ENCODE measurements at regions not wholly inside any gene's neighbourhood (a gene's known extent, or its start where the extent isn't known, plus 50 kb on each side); places are given as distances from the start of the nearest gene placed in this dataset.

DNA sequence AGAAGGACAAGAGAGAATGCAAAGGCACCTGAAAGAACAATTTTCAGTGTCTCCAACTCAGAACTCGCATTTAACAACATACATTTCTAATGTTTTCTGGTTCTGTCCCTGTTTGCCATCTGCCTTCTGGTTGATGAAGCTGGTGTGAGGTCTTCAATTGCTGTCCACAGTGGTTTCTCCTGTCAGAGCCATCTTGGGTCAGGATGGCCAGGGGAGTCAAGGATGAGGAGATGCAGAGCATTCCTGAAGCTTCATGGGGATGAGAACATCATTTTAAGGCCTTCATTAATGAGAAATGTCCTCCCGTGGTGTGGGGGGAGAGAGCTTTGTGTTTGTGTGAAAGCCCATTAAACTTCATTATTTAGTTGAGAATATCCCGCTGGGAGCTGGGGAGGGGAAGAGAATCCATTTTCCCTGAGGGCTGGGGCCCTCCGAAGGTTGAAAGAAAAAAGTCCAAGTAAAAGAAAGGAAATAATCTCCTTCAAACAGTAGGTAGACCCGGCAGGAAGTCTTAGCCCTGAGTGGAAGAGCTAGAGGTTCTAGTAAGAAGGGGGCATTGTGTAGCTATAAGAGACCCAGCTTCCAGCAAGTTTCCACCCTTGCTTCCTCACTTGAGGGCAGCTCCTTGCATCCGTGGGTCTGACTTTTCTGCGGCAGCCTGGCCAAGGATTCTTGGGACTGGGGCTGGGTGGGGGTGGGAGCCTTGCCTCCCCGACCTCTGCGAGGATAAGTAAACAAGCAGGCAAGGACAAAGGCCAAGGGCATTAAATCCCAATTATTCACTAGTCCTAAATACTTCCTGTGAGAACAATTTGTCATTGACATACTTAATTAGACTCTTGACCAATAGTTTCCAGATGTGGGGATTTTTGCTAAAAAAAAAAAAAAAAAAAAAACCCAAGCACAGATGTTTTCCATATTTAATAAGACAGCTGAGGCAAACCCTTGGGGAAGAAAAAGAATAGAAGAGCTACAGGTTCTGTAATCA is 119.2 kb downstream of the MSX2 start:
- Histone ChIP-seq H3K9me3 (ENCODE audit: low read length) (no peaks in the 10 kb centered on the region), H4K20me1 (ENCODE audit: insufficient read depth, low read length) (no peaks in the 10 kb centered on the region), H3K27ac (ENCODE audit: low read depth, low read length, poor library complexity, severe bottlenecking) (no peak overlapping the region), H3K4me2 (ENCODE audit: low read length) (no peak overlapping the region), H3K9me2 (ENCODE audit: insufficient read depth, low read length) (no peaks in the 10 kb centered on the region), H2AFZ (ENCODE audit: low read length) (no peak overlapping the region), H3K79me2 (ENCODE audit: insufficient read depth, low read depth, low read length) (no peaks in the 10 kb centered on the region), H3K4me1 (ENCODE audit: insufficient read depth, low read length, poor library complexity, severe bottlenecking) (no peaks in the 10 kb centered on the region), H3K36me3 (ENCODE audit: insufficient read depth, low read length) (no peaks in the 10 kb centered on the region), H3K4me3 (ENCODE audit: low read depth, low read length, poor library complexity, severe bottlenecking) (no peak overlapping the region)
- BruUV-seq (replicated peaks), result no TSS peak
- TF ChIP-seq EZH2phosphoT487 (IDR thresholded peaks at IDR 0.05; ENCODE audit: borderline replicate concordance, low read depth, low read length), result no peak
- TF ChIP-seq, protein P1, sequence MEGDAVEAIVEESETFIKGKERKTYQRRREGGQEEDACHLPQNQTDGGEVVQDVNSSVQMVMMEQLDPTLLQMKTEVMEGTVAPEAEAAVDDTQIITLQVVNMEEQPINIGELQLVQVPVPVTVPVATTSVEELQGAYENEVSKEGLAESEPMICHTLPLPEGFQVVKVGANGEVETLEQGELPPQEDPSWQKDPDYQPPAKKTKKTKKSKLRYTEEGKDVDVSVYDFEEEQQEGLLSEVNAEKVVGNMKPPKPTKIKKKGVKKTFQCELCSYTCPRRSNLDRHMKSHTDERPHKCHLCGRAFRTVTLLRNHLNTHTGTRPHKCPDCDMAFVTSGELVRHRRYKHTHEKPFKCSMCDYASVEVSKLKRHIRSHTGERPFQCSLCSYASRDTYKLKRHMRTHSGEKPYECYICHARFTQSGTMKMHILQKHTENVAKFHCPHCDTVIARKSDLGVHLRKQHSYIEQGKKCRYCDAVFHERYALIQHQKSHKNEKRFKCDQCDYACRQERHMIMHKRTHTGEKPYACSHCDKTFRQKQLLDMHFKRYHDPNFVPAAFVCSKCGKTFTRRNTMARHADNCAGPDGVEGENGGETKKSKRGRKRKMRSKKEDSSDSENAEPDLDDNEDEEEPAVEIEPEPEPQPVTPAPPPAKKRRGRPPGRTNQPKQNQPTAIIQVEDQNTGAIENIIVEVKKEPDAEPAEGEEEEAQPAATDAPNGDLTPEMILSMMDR (conservative IDR thresholded peaks at IDR 0.05; ENCODE audit: low read length), result no peak
- POLR2A ChIA-PET, result interaction anchor here (0.6 to 0.7 kb wide), 2 partner anchors 272 to 335 kb away, joined by 3 to 6 read pairs; no protein-coding TSS in a partner anchor
- CTCF ChIA-PET (ENCODE audit: unreplicated experiment), result no interaction called here
- DNase-seq (ENCODE audit: low spot score), result no peak
- intact Hi-C loops (cut with micrococcal nuclease; ENCODE audit: unreplicated experiment), result no loop called here

DNA sequence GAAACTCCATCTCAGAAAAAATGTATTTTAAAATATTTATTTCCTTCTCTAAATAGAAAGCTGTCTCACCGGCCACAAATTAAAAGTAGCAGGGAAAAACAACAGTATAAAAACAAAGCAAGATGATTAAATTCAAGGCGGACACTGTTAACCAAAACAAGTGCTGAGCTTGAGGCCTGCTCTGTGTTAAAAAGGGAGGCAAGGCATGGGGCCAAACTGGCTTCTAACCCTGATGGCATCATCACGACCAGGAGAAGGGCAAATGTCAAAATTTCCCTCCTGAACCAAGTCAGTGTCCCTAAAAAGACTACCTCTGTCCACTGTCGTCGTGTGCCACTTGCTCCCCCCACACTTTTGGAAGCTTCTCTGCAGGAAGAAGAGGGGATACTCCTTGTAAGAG is 116.1 kb downstream of the MSX2 start:
- POLR2A ChIA-PET, result interaction anchor here (0.6 kb wide), 1 partner anchor 66 kb away, joined by 3 read pairs; no protein-coding TSS in a partner anchor
- no peaks in the 10 kb centered on the region for H3K79me2 ChIP-seq (ENCODE audit: insufficient read depth, low read depth, low read length)
- DNase-seq (ENCODE audit: low spot score), result no peak
- H4K20me1 ChIP-seq (ENCODE audit: insufficient read depth, low read length), result no peaks in the 10 kb centered on the region
- no peaks in the 10 kb centered on the region for H3K4me1 ChIP-seq (ENCODE audit: insufficient read depth, low read length, poor library complexity, severe bottlenecking)
- no peak overlapping the region for H3K4me3 ChIP-seq (ENCODE audit: low read depth, low read length, poor library complexity, severe bottlenecking)
- H2AFZ ChIP-seq (ENCODE audit: low read length), result no peak overlapping the region
- CTCF ChIA-PET (ENCODE audit: unreplicated experiment), result no interaction called here
- TF ChIP-seq, protein P1 (conservative IDR thresholded peaks at IDR 0.05; ENCODE audit: low read length), result no peak
- no peak for TF ChIP-seq EZH2phosphoT487 (IDR thresholded peaks at IDR 0.05; ENCODE audit: borderline replicate concordance, low read depth, low read length)
- no peak overlapping the region for H3K4me2 ChIP-seq (ENCODE audit: low read length)
- no peaks in the 10 kb centered on the region for H3K9me2 ChIP-seq (ENCODE audit: insufficient read depth, low read length)
- no TSS peak for BruUV-seq (replicated peaks)
- H3K27ac ChIP-seq (ENCODE audit: low read depth, low read length, poor library complexity, severe bottlenecking), result no peak overlapping the region
- no peaks in the 10 kb centered on the region for H3K9me3 ChIP-seq (ENCODE audit: low read length)
- no peaks in the 10 kb centered on the region for H3K36me3 ChIP-seq (ENCODE audit: insufficient read depth, low read length)
- intact Hi-C loops (cut with micrococcal nuclease; ENCODE audit: unreplicated experiment), result no loop called here

DNA sequence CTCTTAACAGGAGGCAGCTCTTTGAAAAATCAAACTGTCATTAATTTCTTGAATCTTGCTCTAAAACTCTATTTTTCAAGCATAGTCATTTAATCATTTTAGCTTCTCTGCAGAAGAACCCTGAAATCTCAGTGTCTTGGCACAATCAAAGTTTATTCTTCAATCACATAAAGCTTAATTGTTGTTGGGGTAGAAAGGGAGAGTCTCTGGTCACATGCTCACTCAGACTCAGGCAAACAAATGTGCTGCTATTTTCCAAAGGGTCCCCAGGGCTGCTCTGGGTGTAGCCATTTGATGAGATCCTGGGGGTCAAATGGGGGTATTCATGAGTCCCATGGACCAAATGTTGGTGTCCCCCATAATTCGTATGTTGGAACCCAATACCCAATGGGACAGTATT is 114.8 kb downstream of the MSX2 start:
- H3K4me3 ChIP-seq (ENCODE audit: low read depth, low read length, poor library complexity, severe bottlenecking), result no peak overlapping the region
- H2AFZ ChIP-seq (ENCODE audit: low read length), result no peak overlapping the region
- intact Hi-C loops (cut with micrococcal nuclease; ENCODE audit: unreplicated experiment), result no loop called here
- ChIA-PET POLR2A (no interaction called here), CTCF (ENCODE audit: unreplicated experiment) (no interaction called here)
- no peak overlapping the region for H3K4me2 ChIP-seq (ENCODE audit: low read length)
- no peaks in the 10 kb centered on the region for H4K20me1 ChIP-seq (ENCODE audit: insufficient read depth, low read length)
- no peaks in the 10 kb centered on the region for H3K36me3 ChIP-seq (ENCODE audit: insufficient read depth, low read length)
- no peak for DNase-seq (ENCODE audit: low spot score)
- H3K27ac ChIP-seq (ENCODE audit: low read depth, low read length, poor library complexity, severe bottlenecking), result no peak overlapping the region
- H3K9me3 ChIP-seq (ENCODE audit: low read length), result no peaks in the 10 kb centered on the region
- no peaks in the 10 kb centered on the region for H3K4me1 ChIP-seq (ENCODE audit: insufficient read depth, low read length, poor library complexity, severe bottlenecking)
- no TSS peak for BruUV-seq (replicated peaks)
- no peaks in the 10 kb centered on the region for H3K9me2 ChIP-seq (ENCODE audit: insufficient read depth, low read length)
- no peak for TF ChIP-seq EZH2phosphoT487 (IDR thresholded peaks at IDR 0.05; ENCODE audit: borderline replicate concordance, low read depth, low read length)
- H3K79me2 ChIP-seq (ENCODE audit: insufficient read depth, low read depth, low read length), result no peaks in the 10 kb centered on the region
